ENCODE measurements at regions not wholly inside any gene's neighbourhood (a gene's known extent, or its start where the extent isn't known, plus 50 kb on each side); places are given as distances from the start of the nearest gene placed in this dataset.

DNA sequence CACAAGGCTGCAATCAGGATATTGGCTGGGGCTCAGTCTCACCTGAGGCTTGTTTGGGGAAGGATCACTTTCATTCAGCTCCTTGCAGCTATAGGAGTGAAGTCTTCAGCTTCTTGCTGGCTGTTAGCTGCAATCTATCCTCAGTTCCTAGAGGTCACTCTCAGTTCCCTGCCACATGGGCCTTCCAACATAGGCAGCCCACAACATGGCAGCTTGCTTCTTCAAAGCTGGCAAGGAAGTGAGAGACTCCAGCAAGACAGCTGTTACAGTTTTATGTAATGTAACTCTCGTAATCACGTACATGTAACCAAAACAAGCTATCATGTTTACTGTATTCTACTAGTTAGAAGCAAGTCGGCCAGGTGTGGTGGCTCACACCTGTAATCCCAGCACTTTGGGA lies 226.9 kb downstream of the CDC5L start:
- DNase-seq, result no peak

DNA sequence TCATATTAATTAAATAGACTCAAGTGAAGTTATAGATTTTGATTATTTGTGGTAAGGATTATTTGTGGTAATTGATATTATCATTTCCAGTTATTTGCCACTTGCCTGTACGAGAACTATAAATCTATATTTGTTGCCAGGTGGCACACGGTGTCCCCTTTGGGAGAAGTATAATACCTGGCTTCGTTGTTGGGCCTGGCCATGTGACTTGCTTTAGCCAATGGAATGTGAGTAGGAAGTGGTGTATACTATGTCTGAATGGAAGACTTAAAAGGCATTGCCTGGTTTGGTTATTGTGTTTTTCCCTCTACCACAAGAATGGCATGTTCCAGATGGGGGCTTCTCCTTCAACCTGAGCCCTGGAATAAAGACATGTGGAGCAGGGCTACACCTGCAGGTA lies 228.1 kb downstream of the CDC5L start:
- no peak for DNase-seq

- no peak for DNase-seq
These were observed 229.9 kb downstream of the CDC5L start for GRCh38 chr6:44617416-44617815.

DNA sequence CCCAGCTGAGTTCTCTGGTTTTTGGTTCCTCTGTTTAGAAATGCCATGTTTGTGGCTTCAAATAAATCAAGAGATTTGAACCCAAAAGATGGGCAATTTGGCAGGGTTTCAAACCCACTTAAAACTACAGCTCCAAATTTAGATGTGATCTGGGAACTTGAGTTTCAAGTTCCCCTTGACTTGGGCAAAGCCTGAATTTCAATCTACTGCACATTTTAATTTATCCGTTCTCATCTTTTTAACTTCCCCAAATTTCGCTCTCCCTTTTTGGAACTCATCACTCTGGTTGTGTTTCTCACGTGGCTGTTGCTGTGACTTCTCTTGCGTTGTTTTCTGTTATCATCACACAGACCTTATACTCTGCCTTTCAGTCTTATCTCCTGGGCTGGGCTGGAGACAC lies 230.9 kb downstream of the CDC5L start:
- no peak for DNase-seq

DNA sequence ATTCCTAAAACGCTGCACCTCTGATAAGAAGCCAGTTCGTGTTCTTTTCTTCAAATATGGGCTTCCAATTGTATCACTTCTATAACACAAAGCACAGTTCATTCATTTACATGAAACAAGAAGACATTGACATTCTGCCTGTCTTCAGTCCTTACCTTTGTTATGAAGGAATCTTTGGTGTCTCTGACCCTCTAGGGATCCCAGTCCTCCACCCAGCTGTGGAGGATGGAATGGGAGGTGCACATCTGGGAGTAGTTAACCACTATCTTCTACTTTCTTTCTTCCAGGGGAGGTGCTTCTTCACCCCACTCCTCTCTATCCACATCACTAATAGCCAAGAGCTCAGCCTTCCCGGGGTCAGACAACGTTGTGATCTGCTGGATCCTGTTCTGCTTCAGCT lies 233.4 kb downstream of the CDC5L start:
- DNase-seq, result no peak

GRCh38 chr6:44621846-44622245 lies 234.3 kb downstream of the CDC5L start:
- no peak for DNase-seq

DNA sequence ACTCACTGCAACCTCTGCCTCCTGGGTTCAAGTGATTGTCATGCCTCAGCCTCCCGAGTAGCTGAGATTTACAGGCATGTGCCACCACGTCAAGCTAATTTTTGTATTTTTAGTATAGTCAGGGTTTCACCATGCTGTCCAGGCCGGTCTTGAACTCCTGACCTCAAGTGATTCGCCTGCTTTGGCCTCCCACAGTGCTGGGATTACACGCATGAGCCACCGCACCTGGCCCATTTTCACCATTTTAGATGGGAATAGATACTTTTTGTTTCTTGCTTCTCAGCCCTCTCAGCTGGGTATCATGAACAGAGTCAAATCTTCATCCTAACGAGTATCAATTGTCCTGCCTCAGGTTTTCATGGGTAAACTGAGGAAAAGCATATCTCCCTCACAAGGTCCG lies 235.0 kb downstream of the CDC5L start:
- no peak for DNase-seq

DNA sequence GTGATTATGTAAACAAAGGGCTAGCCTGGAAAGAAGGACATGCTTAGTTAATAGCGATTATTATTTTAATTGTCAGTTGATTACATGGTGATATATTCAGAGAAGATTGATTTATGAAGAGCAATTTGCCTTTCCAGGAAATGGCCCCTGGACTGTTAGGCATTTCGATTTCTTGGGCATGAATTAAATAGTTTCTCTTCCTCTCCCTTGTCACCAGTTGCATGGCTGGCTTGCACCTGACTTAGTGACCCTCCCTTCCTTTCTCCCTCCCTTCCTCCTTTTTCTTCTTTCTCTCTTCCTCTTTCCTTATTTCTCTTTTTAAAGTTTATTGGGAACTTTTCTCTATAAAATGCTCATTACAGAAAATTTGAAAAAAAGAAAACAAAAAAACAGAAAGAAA lies 235.4 kb downstream of the CDC5L start:
- DNase-seq, result no peak

- no peak for DNase-seq
These were observed 236.7 kb downstream of the CDC5L start for GRCh38 chr6:44624226-44624625.

GRCh38 chr6:44624936-44625573 lies 237.5 kb downstream of the CDC5L start:
- DNase-seq, result no peak

DNA sequence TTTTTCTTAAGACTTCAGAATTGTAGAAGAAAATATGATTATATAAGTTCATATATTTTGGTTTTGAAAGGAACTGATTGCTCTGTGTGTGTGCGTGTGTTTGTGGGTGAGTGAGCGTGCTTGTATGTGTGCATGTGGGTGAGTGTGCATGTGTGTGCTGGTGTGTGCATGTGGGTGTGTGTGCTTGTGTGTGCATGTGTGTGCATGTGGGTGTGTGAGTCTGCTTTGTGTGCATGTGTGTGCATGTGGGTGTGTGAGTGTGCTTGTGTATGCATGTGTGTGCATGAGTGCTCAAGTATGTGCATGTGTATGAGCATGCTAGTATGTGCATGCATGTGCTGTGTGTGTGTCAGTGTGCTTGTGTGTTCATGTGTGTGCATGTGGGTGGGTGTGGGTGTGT lies 238.5 kb downstream of the CDC5L start:
- no peak for DNase-seq

GRCh38 chr6:44626616-44627015 lies 239.1 kb downstream of the CDC5L start:
- DNase-seq, result no peak

- DNase-seq, result no peak
These were observed 239.8 kb downstream of the CDC5L start for GRCh38 chr6:44627091-44627882.

GRCh38 chr6:44627883-44628271 lies 240.4 kb downstream of the CDC5L start:
- DNase-seq, result no peak

DNA sequence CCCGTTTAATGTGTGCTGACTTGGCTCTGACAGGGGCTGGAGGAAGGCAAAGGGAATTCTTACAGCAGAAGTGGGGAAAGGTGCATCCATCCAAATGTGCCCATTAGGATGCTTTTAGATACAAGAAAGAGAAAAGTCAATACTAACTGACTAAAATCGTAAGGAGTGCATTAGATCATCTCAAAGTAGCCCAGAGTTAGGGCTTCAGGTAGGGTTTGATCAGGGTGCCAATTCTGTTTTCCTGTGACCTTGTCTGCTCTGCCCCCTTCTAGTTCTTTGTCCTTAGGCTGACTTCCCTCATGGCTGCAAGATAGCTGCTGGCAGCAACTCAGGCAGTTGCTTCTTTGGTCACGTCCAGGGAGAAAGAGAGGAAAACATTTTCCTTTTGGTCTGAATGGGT lies 240.8 kb downstream of the CDC5L start:
- no peak for DNase-seq

- DNase-seq, result no peak
These were observed 242.1 kb downstream of the CDC5L start for GRCh38 chr6:44629636-44630035.

GRCh38 chr6:44630125-44631028 lies 242.9 kb downstream of the CDC5L start:
- DNase-seq, result no peak

- no peak for DNase-seq
These were observed 244.5 kb downstream of the CDC5L start for GRCh38 chr6:44631968-44632367.

DNA sequence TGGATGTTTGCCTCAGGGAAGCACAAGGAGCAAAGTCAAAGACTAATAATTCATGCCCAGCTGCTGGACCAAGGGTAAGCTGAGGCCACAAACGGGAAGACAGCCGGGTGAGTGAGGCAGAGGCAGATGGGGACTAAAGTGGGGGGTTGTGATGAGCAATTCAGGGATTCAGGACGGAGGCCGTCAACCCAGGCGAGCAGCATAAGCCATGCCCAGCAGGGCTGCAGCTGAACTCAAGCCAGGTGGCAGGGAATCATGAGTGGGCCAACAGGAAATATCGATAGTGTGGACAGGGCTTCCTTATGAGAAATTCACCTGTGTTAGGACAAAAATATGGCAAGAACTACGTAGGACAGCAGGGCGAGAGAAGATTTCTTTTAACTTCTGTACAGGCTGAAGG lies 246.8 kb downstream of the CDC5L start:
- DNase-seq, result no peak

- DNase-seq, result no peak
These were observed 248.0 kb downstream of the CDC5L start for GRCh38 chr6:44635486-44635885.

GRCh38 chr6:44636561-44637248 lies 249.2 kb downstream of the CDC5L start:
- DNase-seq, result no peak

GRCh38 chr6:44641344-44642031 lies 254.0 kb downstream of the CDC5L start:
- no peak for DNase-seq

GRCh38 chr6:44642349-44642748 lies 254.8 kb downstream of the CDC5L start:
- no peak for DNase-seq

Data from GF-D8 (cell line).